Caco-2 (cell line): ENCODE measurements at regions not wholly inside any gene's neighbourhood (a gene's known extent, or its start where the extent isn't known, plus 50 kb on each side); places are given as distances from the start of the nearest gene placed in this dataset.

ENCODE experiments used
- BruUV-seq: library from RNA; stranded (reverse); fragments of 400-500 nt; replicated peaks from 2 replicates; lab custom pipeline; 2021; lab: Mats Ljungman, UMichigan
- CTCF ChIA-PET: fragments of 300-600 bp; sonication (Branson Sonifier 250); formaldehyde crosslinking; loops from one replicate; lab custom pipeline; 2022; ENCODE audit warnings: antibody characterized with exemption; lab: Charles Lee
- POLR2A ChIA-PET: fragments of 300-600 bp; sonication (Branson Sonifier 250); formaldehyde crosslinking; loops from one replicate; lab custom pipeline; 2022; ENCODE audit warnings: antibody characterized with exemption; lab: Charles Lee
- DNase-seq, 2 experiments: peaks; one replicate each; pipeline versions ENCODE4 v3.0.0 to v3.0.0-alpha.2; 2020 to 2022
- H3K27me3 ChIP-seq: replicated peaks from 2 replicates; pipeline ENCODE4 v1.6.0; 2011; ENCODE audit warnings: low read length; ENCODE audit not compliant: control insufficient read depth, insufficient read depth
- H3K36me3 ChIP-seq: 2 replicates; pipeline ENCODE4 v1.5.1; 2011; ENCODE audit warnings: low read length; ENCODE audit not compliant: control insufficient read depth, insufficient read depth
- H3K4me1 ChIP-seq: fragments of 250-450 bp; sonication (Bioruptor Pico); 2 replicates; pipeline ENCODE4 v1.5.1; 2020; ENCODE audit warnings: mild to moderate bottlenecking
- H3K4me3 ChIP-seq: 2 replicates; pipeline ENCODE4 v1.5.1; 2011; ENCODE audit warnings: low read depth, mild to moderate bottlenecking, control low read depth, low read length
- H3K9me3 ChIP-seq: fragments of 250-450 bp; sonication (Bioruptor Pico); 2 replicates; pipeline ENCODE4 v1.5.1; 2020; ENCODE audit warnings: mild to moderate bottlenecking, moderate library complexity
- H3K27ac Mint-ChIP-seq: one replicate; pipeline ENCODE4 v1.8.0; 2022; ENCODE audit warnings: mixed read lengths; ENCODE audit not compliant: unreplicated experiment
- H3K27me3 Mint-ChIP-seq: one replicate; pipeline ENCODE4 v1.8.0; 2022; ENCODE audit warnings: mixed read lengths; ENCODE audit not compliant: insufficient read depth, unreplicated experiment
- H3K36me3 Mint-ChIP-seq: one replicate; pipeline ENCODE4 v1.8.0; 2022; ENCODE audit warnings: mild to moderate bottlenecking, mixed read lengths; ENCODE audit not compliant: insufficient read depth, unreplicated experiment
- H3K4me1 Mint-ChIP-seq: one replicate; pipeline ENCODE4 v1.8.0; 2022; ENCODE audit warnings: low read depth, mixed read lengths; ENCODE audit not compliant: unreplicated experiment
- H3K4me3 Mint-ChIP-seq: one replicate; pipeline ENCODE4 v1.8.0; 2022; ENCODE audit warnings: mild to moderate bottlenecking, moderate library complexity, mixed read lengths; ENCODE audit not compliant: unreplicated experiment
- H3K9me3 Mint-ChIP-seq: one replicate; pipeline ENCODE4 v1.8.0; 2022; ENCODE audit warnings: mixed read lengths; ENCODE audit not compliant: unreplicated experiment
- CTCF ChIP-seq, 2 experiments: fragments of 200-600 bp in 1 of 2; IDR thresholded peaks; 1 replicate in 1 of 2; 2 replicates in 1 of 2; pipeline versions ENCODE4 v1.5.1 to v1.8.0; 2011 to 2022; ENCODE audit warnings: antibody characterized with exemption in 1 of 2, control low read depth in 1 of 2, inconsistent platforms in 1 of 2, low read depth in 1 of 2, low read length in 1 of 2, mild to moderate bottlenecking in 1 of 2, moderate library complexity in 1 of 2; ENCODE audit not compliant: insufficient read depth in 1 of 2, severe bottlenecking in 1 of 2, unreplicated experiment in 1 of 2
- intact Hi-C: fragments of 100-400 bp; cut with micrococcal nuclease; formaldehyde crosslinking; loops from one replicate; pipeline ENCODE4 v1.10.0; 2022; ENCODE audit not compliant: unreplicated experiment

GRCh38 chr14:101463566-101464171, 97.6 kb upstream of the DIO3 start:
- H3K27me3 Mint-ChIP-seq: no peaks in the 10 kb centered on the region
- Histone ChIP-seq H3K27me3 (no peaks in the 10 kb centered on the region), H3K9me3 (no peaks in the 10 kb centered on the region), H3K4me1 (peaks cover 8% of the 10 kb centered on the region; the same call in 1 of the 2 replicates), H3K4me3 (no peak overlapping the region), H3K36me3 (no peaks in the 10 kb centered on the region)
- no peak for TF ChIP-seq CTCF (IDR thresholded peaks at IDR 0.05; ENCODE audit: insufficient read depth in 1 of 2, low read depth in 1 of 2, low read length in 1 of 2, severe bottlenecking in 1 of 2, unreplicated experiment in 1 of 2)
- DNase-seq: no peak
- ChIA-PET CTCF (no interaction called here), POLR2A (no interaction called here)
- H3K36me3 Mint-ChIP-seq: no peaks in the 10 kb centered on the region
- no peaks in the 10 kb centered on the region for H3K9me3 Mint-ChIP-seq
- H3K4me3 Mint-ChIP-seq: no peak overlapping the region
- H3K27ac Mint-ChIP-seq: no peak overlapping the region
- intact Hi-C loops: no loop called here
- no TSS peak for BruUV-seq
- peaks cover 8% of the 10 kb centered on the region for H3K4me1 Mint-ChIP-seq

- no peak for DNase-seq
- Mint-ChIP-seq H3K4me1 (peaks cover 8% of the 10 kb centered on the region), H3K36me3 (no peaks in the 10 kb centered on the region), H3K9me3 (no peaks in the 10 kb centered on the region), H3K27me3 (no peaks in the 10 kb centered on the region), H3K27ac (no peak overlapping the region), H3K4me3 (no peak overlapping the region)
- Histone ChIP-seq H3K36me3 (no peaks in the 10 kb centered on the region), H3K9me3 (no peaks in the 10 kb centered on the region), H3K4me1 (peaks cover 8% of the 10 kb centered on the region; the same call in 1 of the 2 replicates), H3K27me3 (no peaks in the 10 kb centered on the region), H3K4me3 (no peak overlapping the region)
- intact Hi-C loops: no loop called here
- BruUV-seq: no TSS peak
- no peak for TF ChIP-seq CTCF (IDR thresholded peaks at IDR 0.05; ENCODE audit: insufficient read depth in 1 of 2, low read depth in 1 of 2, low read length in 1 of 2, severe bottlenecking in 1 of 2, unreplicated experiment in 1 of 2)
- ChIA-PET CTCF (no interaction called here), POLR2A (no interaction called here)
Observed at GRCh38 chr14:101464310-101464983, 96.8 kb upstream of the DIO3 start.

- H3K4me3 Mint-ChIP-seq: no peak overlapping the region
- no peaks in the 10 kb centered on the region for H3K9me3 Mint-ChIP-seq
- H3K4me1 Mint-ChIP-seq: peaks cover 8% of the 10 kb centered on the region
- H3K4me3 ChIP-seq: no peak overlapping the region
- POLR2A ChIA-PET: no interaction called here
- H3K36me3 ChIP-seq: no peaks in the 10 kb centered on the region
- no peaks in the 10 kb centered on the region for H3K27me3 ChIP-seq
- TF ChIP-seq CTCF (IDR thresholded peaks at IDR 0.05; ENCODE audit: insufficient read depth in 1 of 2, low read depth in 1 of 2, low read length in 1 of 2, severe bottlenecking in 1 of 2, unreplicated experiment in 1 of 2): no peak
- no peaks in the 10 kb centered on the region for H3K27me3 Mint-ChIP-seq
- no peak overlapping the region for H3K27ac Mint-ChIP-seq
- H3K36me3 Mint-ChIP-seq: peaks cover 3% of the 10 kb centered on the region
- intact Hi-C loops: no loop called here
- BruUV-seq: no TSS peak
- H3K9me3 ChIP-seq: no peaks in the 10 kb centered on the region
- no peak for DNase-seq
- H3K4me1 ChIP-seq: peaks cover 8% of the 10 kb centered on the region; the same call in 1 of the 2 replicates
- CTCF ChIA-PET: no interaction called here
Observed at GRCh38 chr14:101464984-101465794, 96.1 kb upstream of the DIO3 start.
